Prostate gland (tissue), 2 donors: ENCODE measurements at regions not wholly inside any gene's neighbourhood (a gene's known extent, or its start where the extent isn't known, plus 50 kb on each side); places are given as distances from the start of the nearest gene placed in this dataset.
"Not testable (repeated sequence)": the region's sequence is repeated elsewhere in the genome, so short reads cannot be mapped to it uniquely, and the experiment has no call there.

Source experiments
- POLR2A ChIP-seq: fragments of 450-650 bp; IDR thresholded peaks from one replicate; pipeline ENCODE4 v1.6.1; 2016; ENCODE audit warnings: antibody characterized with exemption, mild to moderate bottlenecking
- POLR2AphosphoS5 ChIP-seq: sonication (generic); formaldehyde crosslinking; IDR thresholded peaks from one replicate; pipeline ENCODE4 v1.6.1; 2017; ENCODE audit warnings: antibody characterized with exemption
- TF ChIP-seq, protein P1 (sequence below), 4 experiments: fragments of 200-600 bp in 2 of 4; fragments of 450-650 bp in 2 of 4; sonication (generic) in 2 of 4; IDR thresholded peaks; 1 replicate in 3 of 4; 2 replicates in 1 of 4; pipeline ENCODE4 v1.5.1; 2016 to 2019; ENCODE audit warnings: antibody characterized with exemption in 4 of 4, mild to moderate bottlenecking in 2 of 4, moderate library complexity in 2 of 4

DNA sequence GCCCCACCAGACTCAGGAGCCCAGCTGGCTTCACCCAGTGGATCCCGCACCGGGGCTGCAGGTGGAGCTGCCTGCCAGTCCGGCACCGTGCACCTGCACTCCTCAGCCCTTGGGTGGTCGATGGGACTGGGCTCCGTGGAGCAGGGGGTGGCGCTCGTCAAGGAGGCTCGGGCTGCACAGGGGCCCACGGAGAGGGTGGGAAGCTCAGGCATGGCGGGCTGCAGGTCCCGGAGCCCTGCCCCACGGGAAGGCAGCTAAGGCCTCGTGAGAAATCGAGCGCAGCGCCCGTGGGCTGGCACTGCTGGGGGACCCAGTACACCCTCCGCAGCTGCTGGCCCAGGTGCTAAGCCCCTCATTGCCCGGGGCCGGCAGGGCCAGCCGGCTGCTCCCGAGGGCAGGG is 766.1 kb downstream of the RAPGEF2 start:
- TF ChIP-seq, protein P1, sequence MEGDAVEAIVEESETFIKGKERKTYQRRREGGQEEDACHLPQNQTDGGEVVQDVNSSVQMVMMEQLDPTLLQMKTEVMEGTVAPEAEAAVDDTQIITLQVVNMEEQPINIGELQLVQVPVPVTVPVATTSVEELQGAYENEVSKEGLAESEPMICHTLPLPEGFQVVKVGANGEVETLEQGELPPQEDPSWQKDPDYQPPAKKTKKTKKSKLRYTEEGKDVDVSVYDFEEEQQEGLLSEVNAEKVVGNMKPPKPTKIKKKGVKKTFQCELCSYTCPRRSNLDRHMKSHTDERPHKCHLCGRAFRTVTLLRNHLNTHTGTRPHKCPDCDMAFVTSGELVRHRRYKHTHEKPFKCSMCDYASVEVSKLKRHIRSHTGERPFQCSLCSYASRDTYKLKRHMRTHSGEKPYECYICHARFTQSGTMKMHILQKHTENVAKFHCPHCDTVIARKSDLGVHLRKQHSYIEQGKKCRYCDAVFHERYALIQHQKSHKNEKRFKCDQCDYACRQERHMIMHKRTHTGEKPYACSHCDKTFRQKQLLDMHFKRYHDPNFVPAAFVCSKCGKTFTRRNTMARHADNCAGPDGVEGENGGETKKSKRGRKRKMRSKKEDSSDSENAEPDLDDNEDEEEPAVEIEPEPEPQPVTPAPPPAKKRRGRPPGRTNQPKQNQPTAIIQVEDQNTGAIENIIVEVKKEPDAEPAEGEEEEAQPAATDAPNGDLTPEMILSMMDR (IDR thresholded peaks at IDR 0.05): not testable (repeated sequence)
- not testable (repeated sequence) for TF ChIP-seq POLR2A, POLR2AphosphoS5
